Lower leg skin (tissue), 4 donors: ENCODE measurements at regions not wholly inside any gene's neighbourhood (a gene's known extent, or its start where the extent isn't known, plus 50 kb on each side); places are given as distances from the start of the nearest gene placed in this dataset.

Experiments used
- DNase-seq, 2 donors: peaks; one replicate each; pipeline ENCODE4 v3.0.0-alpha.2; 2019; ENCODE audit warnings: low spot score in 2 of 2
- H3K4me3 ChIP-seq: fragments of 200-600 bp; sonication (generic); 2 replicates; pipeline ENCODE4 v1.5.1; 2017; ENCODE audit warnings: mild to moderate bottlenecking, low read depth; ENCODE audit not compliant: poor library complexity, severe bottlenecking
- CTCF ChIP-seq, 3 donors: fragments of 450-650 bp; IDR thresholded peaks; one replicate each; pipeline ENCODE4 v1.5.1; 2016; ENCODE audit warnings: antibody characterized with exemption in 3 of 3, mild to moderate bottlenecking in 3 of 3, moderate library complexity in 2 of 3
- POLR2A ChIP-seq, 2 donors: fragments of 450-650 bp; IDR thresholded peaks; one replicate each; pipeline ENCODE4 v1.6.1; 2016 to 2017; ENCODE audit warnings: antibody characterized with exemption in 2 of 2, mild to moderate bottlenecking in 1 of 2, moderate library complexity in 1 of 2
- WGBS, 2 donors: methylation state at CpG; one replicate each; pipeline ENCODE4 v1.1.5; 2018; 5-methylcytosine and 5-hydroxymethylcytosine counted together
- intact Hi-C: fragments of 100-400 bp; cut with DNase I; formaldehyde crosslinking; loops from one replicate; pipeline ENCODE4 v1.15.0; 2023; ENCODE audit warnings: low total_unique reads

- no peak for TF ChIP-seq CTCF (IDR thresholded peaks at IDR 0.05)
- no peak for TF ChIP-seq POLR2A (IDR thresholded peaks at IDR 0.05)
- H3K4me3 ChIP-seq, result no peak overlapping the region
- 56 to 58% methylated on average over 4 of the region's 4 CpGs for WGBS, 2 donors
- no peak for DNase-seq
- intact Hi-C loops, result no loop called here
Measured at GRCh38 chr2:160561551-160562295, 68.1 kb upstream of the RBMS1 start.

- TF ChIP-seq CTCF (IDR thresholded peaks at IDR 0.05), result no peak
- TF ChIP-seq POLR2A (IDR thresholded peaks at IDR 0.05), result no peak
- no peak for DNase-seq
- intact Hi-C loops, result no loop called here
- H3K4me3 ChIP-seq, result no peak overlapping the region
- WGBS, 2 donors, result 93 to 94% methylated on average over 2 of the region's 2 CpGs
Measured at GRCh38 chr2:160562730-160563129, 69.1 kb upstream of the RBMS1 start.

- no peak for TF ChIP-seq POLR2A (IDR thresholded peaks at IDR 0.05)
- TF ChIP-seq CTCF (IDR thresholded peaks at IDR 0.05), result no peak
- H3K4me3 ChIP-seq, result no peak overlapping the region
- intact Hi-C loops, result no loop called here
- DNase-seq, result no peak
Measured at GRCh38 chr2:160564591-160564990, 71.0 kb upstream of the RBMS1 start.

- intact Hi-C loops, result no loop called here
- 77 to 81% methylated on average over 3 of the region's 3 CpGs for WGBS, 2 donors
- TF ChIP-seq CTCF (IDR thresholded peaks at IDR 0.05) (no peak), POLR2A (IDR thresholded peaks at IDR 0.05) (no peak)
- H3K4me3 ChIP-seq, result no peak overlapping the region
- no peak for DNase-seq
Measured at GRCh38 chr2:160565099-160565845, 71.7 kb upstream of the RBMS1 start.

GRCh38 chr2:160566717-160567116, 73.1 kb upstream of the RBMS1 start:
- intact Hi-C loops, result no loop called here

More at GRCh38 chr2:160566717-160567116, 73.1 kb upstream of the RBMS1 start:
- TF ChIP-seq POLR2A (IDR thresholded peaks at IDR 0.05) (no peak), CTCF (IDR thresholded peaks at IDR 0.05) (no peak)
- H3K4me3 ChIP-seq, result no peak overlapping the region
- no peak for DNase-seq
